GM12891 (cell line): ENCODE measurements at regions not wholly inside any gene's neighbourhood (a gene's known extent, or its start where the extent isn't known, plus 50 kb on each side); places are given as distances from the start of the nearest gene placed in this dataset.
"Not testable (repeated sequence)": the region's sequence is repeated elsewhere in the genome, so short reads cannot be mapped to it uniquely, and the experiment has no call there.

Source experiments
- POLR2A ChIP-seq: IDR thresholded peaks from 2 replicates; pipeline ENCODE4 v1.6.1; 2011; ENCODE audit warnings: low read depth, low read length, control low read depth
- TAF1 ChIP-seq: IDR thresholded peaks from 2 replicates; pipeline ENCODE4 v1.6.1; 2011; ENCODE audit warnings: low read depth, low read length, control low read depth

DNA sequence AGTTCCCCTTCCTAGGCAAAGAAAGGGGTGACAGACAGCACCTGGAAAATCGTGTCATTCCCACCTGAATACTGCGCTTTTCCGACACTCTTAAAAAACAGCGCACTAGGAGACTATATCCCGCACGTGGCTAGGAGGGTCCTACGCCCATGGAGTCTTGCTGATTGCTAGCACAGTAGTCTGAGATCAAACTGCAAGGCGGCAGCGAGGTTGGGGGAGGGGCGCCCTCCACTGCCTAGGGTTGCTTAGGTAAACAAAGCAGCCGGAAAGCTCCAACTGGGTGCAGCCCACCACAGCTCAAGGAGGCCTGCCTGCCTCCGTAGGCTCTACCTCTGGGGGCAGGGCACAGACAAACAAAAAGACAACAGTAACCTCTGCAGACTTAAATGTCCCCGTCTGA is 367.5 kb downstream of the PRR16 start:
- TF ChIP-seq POLR2A, TAF1: not testable (repeated sequence)
